ENCODE measurements at regions not wholly inside any gene's neighbourhood (a gene's known extent, or its start where the extent isn't known, plus 50 kb on each side); places are given as distances from the start of the nearest gene placed in this dataset.
"Not testable (repeated sequence)": the region's sequence is repeated elsewhere in the genome, so short reads cannot be mapped to it uniquely, and the experiment has no call there.

DNA sequence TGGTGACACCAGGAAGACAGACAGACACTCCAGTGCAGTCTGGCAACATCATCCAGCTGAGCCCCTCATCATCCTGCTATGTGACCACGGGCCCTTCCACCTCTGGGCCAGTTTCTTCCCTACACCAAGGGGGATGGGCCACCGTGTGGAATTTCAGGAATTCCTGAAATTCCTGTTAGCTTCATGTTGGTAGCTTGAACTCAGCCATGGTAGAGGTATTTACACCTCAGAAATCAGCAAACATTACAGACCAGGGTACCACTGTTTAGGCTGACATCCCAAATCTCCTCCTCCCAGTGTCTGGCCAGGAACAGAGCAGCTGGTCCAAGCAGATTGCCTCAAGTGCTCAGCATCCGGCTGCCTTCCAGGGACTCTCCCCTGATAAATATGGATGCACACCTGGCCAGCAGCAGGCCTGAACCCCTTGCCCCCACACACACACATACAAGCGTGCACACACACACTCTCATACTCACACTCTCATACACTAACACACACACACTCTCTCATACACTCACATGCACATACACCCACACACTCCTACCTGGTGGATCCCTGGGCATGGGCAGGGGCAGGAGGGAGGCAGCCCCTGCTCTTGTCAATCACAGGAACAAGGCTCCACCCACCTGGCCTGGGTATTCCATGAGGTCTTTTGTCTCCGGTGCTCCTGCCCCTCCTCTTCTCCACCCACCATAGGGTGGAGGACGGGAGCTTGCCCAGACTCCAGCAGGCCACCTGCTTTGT, 85.2 kb downstream of the BUD13 start:
- H3K9me3 ChIP-seq = no peaks in the 10 kb centered on the region
- H3K27me3 ChIP-seq = peaks cover 0 to 20% of the 10 kb centered on the region in 2 donors
- no peak overlapping the region for H3K27ac ChIP-seq
- TF ChIP-seq, protein P1, sequence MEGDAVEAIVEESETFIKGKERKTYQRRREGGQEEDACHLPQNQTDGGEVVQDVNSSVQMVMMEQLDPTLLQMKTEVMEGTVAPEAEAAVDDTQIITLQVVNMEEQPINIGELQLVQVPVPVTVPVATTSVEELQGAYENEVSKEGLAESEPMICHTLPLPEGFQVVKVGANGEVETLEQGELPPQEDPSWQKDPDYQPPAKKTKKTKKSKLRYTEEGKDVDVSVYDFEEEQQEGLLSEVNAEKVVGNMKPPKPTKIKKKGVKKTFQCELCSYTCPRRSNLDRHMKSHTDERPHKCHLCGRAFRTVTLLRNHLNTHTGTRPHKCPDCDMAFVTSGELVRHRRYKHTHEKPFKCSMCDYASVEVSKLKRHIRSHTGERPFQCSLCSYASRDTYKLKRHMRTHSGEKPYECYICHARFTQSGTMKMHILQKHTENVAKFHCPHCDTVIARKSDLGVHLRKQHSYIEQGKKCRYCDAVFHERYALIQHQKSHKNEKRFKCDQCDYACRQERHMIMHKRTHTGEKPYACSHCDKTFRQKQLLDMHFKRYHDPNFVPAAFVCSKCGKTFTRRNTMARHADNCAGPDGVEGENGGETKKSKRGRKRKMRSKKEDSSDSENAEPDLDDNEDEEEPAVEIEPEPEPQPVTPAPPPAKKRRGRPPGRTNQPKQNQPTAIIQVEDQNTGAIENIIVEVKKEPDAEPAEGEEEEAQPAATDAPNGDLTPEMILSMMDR (IDR thresholded peaks at IDR 0.05) = no peak
- DNase-seq (no peak), ATAC-seq (no peak)
- no peak overlapping the region for H3K4me3 ChIP-seq
- H3K36me3 ChIP-seq = no peaks in the 10 kb centered on the region
- no peaks in the 10 kb centered on the region for H3K4me1 ChIP-seq
- intact Hi-C loops (cut with DNase I) = no loop called here

DNA sequence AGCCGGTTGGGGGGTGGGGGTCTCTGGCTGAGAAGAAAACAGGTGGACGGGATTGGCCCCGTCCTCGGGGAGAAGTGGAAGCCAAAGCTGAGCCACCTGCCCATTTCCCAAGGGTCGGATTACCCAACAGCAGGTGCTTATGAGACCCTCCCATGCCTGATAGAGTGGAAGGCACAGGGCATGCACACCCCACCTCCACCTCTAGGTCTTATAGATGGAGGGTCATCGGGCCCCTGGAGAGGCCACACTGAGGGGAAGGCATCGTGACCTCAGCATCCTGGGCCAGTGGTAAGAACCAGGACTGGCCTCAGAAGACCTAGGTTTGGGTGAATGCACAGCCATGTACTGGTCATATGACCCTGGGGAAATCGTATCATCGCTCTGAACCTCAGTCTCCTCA, 85.9 kb downstream of the BUD13 start:
- Histone ChIP-seq H3K4me1 (no peaks in the 10 kb centered on the region), H3K27me3 (peaks cover 0 to 13% of the 10 kb centered on the region in 2 donors), H3K27ac (no peak overlapping the region), H3K36me3 (no peaks in the 10 kb centered on the region), H3K9me3 (no peaks in the 10 kb centered on the region), H3K4me3 (no peak overlapping the region)
- TF ChIP-seq, protein P1 (IDR thresholded peaks at IDR 0.05) = no peak
- DNase-seq (no peak), ATAC-seq (no peak)
- intact Hi-C loops (cut with DNase I) = no loop called here

DNA sequence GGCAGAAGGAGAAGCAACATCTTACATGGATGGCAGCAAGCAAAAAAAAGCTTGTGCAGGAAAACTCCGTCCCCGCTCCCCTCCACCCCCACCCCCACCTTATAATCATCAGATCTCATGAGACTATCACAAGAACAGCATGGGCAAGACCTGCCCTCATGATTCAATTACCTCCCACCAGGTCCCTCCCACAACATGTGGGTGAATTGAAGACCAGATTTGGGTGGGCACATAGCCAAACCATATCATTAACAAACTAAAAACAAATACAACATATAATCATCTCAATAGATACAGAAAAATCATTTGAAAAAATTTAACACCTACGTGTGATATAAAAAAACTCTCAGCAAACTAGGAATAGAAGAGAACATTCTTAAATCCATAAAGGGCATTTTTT, 88.8 kb downstream of the BUD13 start:
- no peaks in the 10 kb centered on the region for H3K4me1 ChIP-seq
- ATAC-seq (no peak), DNase-seq (no peak)
- TF ChIP-seq, protein P1 (IDR thresholded peaks at IDR 0.05) = no peak
- H3K4me3 ChIP-seq = no peak overlapping the region
- H3K27ac ChIP-seq = no peak overlapping the region
- intact Hi-C loops (cut with DNase I) = no loop called here
- no peaks in the 10 kb centered on the region for H3K9me3 ChIP-seq
- peaks cover 0 to 12% of the 10 kb centered on the region in 2 donors for H3K27me3 ChIP-seq
- H3K36me3 ChIP-seq = no peaks in the 10 kb centered on the region

DNA sequence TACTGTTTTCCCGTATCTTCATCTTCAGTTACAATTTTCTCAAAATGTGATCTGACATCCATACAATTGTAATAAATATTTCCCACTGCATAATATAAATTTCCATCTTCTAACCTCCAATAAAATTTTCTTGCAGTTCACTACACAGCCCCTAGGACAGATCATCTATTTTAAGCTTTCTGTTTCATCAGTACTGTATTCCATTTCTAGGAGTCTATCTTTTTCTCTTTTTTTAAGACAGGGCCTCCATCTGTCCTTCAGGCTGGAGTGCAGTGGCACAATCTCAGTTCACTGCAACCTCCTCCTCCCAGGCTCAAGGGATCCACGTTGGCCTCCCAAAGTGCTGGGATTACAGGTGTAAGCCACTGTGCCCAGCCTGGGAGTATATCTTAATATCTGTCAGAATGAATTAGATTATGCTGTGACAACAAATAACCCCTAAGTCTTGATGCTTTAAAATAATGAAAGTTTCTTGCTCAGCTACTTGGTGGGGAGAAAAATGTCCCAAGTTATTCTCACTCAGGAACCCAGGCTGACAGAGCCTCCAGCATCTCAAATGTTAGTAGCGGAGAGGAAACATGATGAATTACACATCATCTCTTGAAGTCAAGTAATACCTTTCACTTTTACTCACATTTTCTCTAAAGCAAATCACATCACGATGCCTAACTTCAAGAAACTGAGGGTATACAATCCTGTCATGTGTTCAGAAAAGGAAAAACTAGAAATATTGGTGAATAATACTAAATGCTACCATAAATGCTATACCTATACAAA, 92.2 kb downstream of the BUD13 start:
- H3K27me3 ChIP-seq = no peaks in the 10 kb centered on the region
- no peaks in the 10 kb centered on the region for H3K4me1 ChIP-seq
- no peak overlapping the region for H3K27ac ChIP-seq
- ATAC-seq (no peak), DNase-seq (no peak)
- TF ChIP-seq, protein P1 (IDR thresholded peaks at IDR 0.05) = no peak
- no peak overlapping the region for H3K4me3 ChIP-seq
- intact Hi-C loops (cut with DNase I) = no loop called here
- H3K9me3 ChIP-seq = peaks cover 0 to under 1% of the 10 kb centered on the region in 2 donors
- no peaks in the 10 kb centered on the region for H3K36me3 ChIP-seq

DNA sequence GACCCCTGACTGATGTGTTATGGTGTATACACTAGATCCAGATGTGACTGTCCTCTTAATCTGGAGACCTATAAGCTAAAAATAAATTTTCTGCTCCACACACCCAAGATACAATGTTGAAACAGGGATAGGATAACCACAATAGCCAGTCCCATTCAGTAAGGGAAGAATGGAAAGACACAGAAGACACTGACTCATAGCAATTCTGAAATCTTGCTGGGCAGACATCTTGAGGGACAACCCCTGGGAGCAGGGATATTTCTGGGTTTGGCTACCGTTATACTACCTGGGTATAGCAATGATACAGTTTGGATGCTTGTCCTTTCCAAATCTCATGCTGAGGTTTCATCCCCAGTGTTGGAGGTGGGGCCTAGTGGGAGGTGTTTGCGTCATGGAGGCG, 93.9 kb downstream of the BUD13 start:
- no peaks in the 10 kb centered on the region for H3K4me1 ChIP-seq
- no peak for DNase-seq
- no peak for ATAC-seq
- no peak overlapping the region for H3K27ac ChIP-seq
- H3K27me3 ChIP-seq = no peaks in the 10 kb centered on the region
- H3K36me3 ChIP-seq = no peaks in the 10 kb centered on the region
- TF ChIP-seq, protein P1 (IDR thresholded peaks at IDR 0.05) = no peak
- no peak overlapping the region for H3K4me3 ChIP-seq
- intact Hi-C loops (cut with DNase I) = no loop called here
- peaks cover 0 to 1% of the 10 kb centered on the region in 2 donors for H3K9me3 ChIP-seq

DNA sequence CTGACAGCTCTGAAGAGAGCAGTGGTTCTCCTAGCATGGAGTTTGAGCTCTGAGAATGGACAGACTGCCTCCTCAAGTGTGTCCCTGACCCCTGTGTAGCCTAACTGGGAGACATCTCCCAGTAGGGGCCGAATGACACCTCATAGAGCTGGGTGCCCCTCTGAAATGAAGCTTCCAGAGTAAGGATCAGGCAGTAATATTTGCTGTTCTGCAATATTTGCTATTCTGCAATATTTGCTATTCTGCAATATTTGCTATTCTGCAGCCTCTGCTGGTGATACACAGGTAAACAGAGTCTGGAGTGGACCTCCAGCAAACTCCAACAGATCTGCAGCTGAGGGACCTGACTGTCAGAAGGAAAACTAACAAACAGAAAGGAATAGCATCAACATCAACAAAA, 105.5 kb downstream of the BUD13 start:
- ATAC-seq; DNase-seq; intact Hi-C loops (cut with DNase I); H3K4me3 ChIP-seq; H3K36me3 ChIP-seq; H3K27ac ChIP-seq; H3K4me1 ChIP-seq: not testable (repeated sequence)
- H3K9me3 ChIP-seq = peaks cover 0 to 18% of the 10 kb centered on the region in 2 donors
- H3K27me3 ChIP-seq = peaks cover 0 to 13% of the 10 kb centered on the region in 2 donors

DNA sequence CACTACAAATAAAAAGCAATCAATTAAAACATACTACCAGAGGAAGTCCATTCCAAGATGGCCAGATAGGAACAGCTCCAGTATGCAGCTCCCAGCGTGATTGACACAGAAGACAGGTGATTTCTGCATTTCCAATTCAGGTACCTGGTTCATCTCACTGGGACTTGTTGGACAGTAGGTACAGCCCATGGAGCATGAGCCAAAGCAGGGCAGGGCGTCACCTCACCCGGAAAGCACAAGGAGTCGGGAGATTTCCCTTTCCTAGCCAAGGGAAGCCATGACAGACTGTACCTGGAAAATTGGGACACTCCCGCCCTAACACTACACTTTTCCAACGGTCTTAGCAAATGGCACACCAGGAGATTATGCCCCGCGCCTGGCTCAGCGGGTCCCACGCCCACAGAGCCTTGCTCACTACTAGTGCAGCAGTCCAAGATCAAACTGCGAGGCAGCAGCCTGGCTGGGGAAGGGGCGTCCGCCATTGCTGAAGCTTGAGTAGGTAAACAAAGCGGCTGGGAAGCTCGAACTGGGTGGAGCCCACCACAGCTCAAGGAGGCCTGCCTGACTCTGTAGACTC, 106.0 kb downstream of the BUD13 start:
- H3K4me1 ChIP-seq; DNase-seq; H3K27ac ChIP-seq; H3K4me3 ChIP-seq; H3K36me3 ChIP-seq; ATAC-seq; intact Hi-C loops (cut with DNase I): not testable (repeated sequence)
- H3K9me3 ChIP-seq = peaks cover 0 to 18% of the 10 kb centered on the region in 2 donors
- peaks cover 0 to 15% of the 10 kb centered on the region in 2 donors for H3K27me3 ChIP-seq
